Testis (tissue), 2 donors: ENCODE measurements at regions not wholly inside any gene's neighbourhood (a gene's known extent, or its start where the extent isn't known, plus 50 kb on each side); places are given as distances from the start of the nearest gene placed in this dataset.

Experiments
- POLR2A ChIP-seq: fragments of 450-650 bp; IDR thresholded peaks from one replicate; pipeline ENCODE4 v1.6.1; 2017; ENCODE audit warnings: antibody characterized with exemption, mild to moderate bottlenecking, moderate library complexity
- TF ChIP-seq, protein P1 (sequence below), 3 experiments: fragments of 450-650 bp in 2 of 3; fragments of 200-600 bp in 1 of 3; sonication (generic) in 1 of 3; IDR thresholded peaks; one replicate each; pipeline ENCODE4 v1.5.1; 2016 to 2019; ENCODE audit warnings: antibody characterized with exemption in 3 of 3, mild to moderate bottlenecking in 2 of 3, moderate library complexity in 1 of 3

DNA sequence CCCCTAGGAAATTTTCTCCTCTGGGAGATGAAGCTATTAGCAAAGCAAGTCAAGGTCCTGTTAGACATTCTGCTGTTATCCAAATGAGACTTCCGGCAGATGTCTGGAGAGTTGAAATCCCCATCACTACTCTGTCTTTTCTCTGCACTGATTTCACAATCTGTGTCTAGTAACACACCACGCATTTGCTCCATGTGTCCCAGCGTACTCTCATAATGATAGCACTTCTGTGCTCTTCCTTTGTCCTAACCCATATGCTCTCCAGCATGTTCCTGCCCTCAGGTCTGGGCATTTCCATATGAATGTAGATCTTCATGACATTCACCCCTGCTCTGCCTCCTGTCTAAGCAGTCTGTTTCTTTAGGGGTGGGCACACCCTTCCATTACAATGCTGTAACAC lies 1949.0 kb upstream of the WWC1 start:
- TF ChIP-seq POLR2A: no peak
- TF ChIP-seq, protein P1, sequence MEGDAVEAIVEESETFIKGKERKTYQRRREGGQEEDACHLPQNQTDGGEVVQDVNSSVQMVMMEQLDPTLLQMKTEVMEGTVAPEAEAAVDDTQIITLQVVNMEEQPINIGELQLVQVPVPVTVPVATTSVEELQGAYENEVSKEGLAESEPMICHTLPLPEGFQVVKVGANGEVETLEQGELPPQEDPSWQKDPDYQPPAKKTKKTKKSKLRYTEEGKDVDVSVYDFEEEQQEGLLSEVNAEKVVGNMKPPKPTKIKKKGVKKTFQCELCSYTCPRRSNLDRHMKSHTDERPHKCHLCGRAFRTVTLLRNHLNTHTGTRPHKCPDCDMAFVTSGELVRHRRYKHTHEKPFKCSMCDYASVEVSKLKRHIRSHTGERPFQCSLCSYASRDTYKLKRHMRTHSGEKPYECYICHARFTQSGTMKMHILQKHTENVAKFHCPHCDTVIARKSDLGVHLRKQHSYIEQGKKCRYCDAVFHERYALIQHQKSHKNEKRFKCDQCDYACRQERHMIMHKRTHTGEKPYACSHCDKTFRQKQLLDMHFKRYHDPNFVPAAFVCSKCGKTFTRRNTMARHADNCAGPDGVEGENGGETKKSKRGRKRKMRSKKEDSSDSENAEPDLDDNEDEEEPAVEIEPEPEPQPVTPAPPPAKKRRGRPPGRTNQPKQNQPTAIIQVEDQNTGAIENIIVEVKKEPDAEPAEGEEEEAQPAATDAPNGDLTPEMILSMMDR (IDR thresholded peaks at IDR 0.05): no peak
